ENCODE measurements at regions not wholly inside any gene's neighbourhood (a gene's known extent, or its start where the extent isn't known, plus 50 kb on each side); places are given as distances from the start of the nearest gene placed in this dataset.
"Not testable (repeated sequence)": the region's sequence is repeated elsewhere in the genome, so short reads cannot be mapped to it uniquely, and the experiment has no call there.

DNA sequence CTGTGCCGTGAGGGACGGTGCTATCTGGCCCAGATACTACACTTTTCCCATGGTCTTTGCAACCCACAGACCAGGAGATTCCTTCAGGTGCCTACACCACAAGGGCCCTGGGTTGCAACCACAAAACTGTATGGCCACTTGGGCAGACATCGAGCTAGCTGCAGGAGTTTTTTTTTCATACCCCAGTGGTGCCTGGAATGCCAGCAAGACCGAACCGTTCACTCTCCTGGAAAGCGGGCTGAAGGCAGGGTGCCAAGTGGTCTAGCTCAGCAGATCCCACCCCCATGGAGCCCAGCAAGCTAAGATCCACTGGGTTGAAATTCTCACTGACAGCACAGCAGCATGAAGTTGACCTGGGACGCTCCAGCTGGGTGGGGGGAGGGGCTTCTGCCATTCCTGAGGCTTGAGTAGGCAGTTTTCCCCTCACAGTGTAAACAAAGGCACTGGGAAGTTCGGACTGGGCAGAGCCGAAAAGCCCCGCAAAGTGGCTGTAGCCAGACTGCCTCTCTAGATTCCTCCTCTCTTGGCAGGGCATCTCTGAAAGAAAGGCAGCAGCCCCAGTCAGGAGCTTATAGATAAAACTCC, 638.9 kb downstream of the SLC16A7 start:
- TF ChIP-seq CTCF, POLR2A (IDR thresholded peaks at IDR 0.05): not testable (repeated sequence)
